Kidney capillary endothelial cell (primary cell): ENCODE measurements at regions not wholly inside any gene's neighbourhood (a gene's known extent, or its start where the extent isn't known, plus 50 kb on each side); places are given as distances from the start of the nearest gene placed in this dataset.
A peak's percentile ranks its signal among the peaks of the same experiment; 100 is the strongest.
"Not testable (repeated sequence)": the region's sequence is repeated elsewhere in the genome, so short reads cannot be mapped to it uniquely, and the experiment has no call there.

ENCODE experiments used
- DNase-seq: peaks from one replicate; pipeline ENCODE4 v3.0.0-alpha.2; 2018; ENCODE audit warnings: low spot score

DNA sequence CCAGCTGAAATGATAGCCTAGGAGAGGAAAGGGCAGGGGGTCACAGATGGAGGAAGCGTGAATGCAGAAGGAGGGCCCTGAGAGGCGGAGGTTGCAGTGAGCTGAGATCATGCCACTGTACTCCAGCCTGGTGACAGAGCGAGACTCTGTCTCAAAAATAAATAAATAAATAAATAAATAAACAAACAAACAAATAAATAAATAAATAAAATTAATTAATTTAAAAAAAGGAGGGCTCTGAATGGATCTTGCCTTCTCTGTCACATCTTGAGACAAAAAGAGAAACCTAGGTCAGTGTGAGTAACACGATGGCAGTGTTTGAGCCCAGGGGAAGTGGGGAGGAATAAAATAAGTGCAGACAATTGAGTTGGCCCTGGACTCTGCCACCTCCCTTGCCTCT is 182.3 kb upstream of the DAAM1 start:
- not testable (repeated sequence) for DNase-seq

DNA sequence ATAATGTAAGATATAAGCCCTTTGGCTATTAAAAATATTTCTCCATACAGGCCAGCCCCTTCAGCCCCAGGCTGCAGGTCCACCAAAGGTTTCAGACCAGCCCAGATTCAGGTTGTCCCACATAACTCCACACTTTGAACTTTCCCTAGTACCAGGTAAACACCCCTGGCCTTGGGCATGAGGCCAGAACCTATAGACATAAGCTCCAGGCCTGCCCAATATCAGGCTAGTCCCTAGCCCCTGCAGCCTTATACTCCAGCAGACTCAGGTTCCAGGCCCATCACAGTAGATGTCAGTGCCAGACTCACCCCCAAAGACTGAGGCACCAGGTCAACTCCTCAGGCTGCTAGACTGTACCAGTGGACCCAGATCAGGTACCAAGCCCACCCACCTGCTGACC is 178.5 kb upstream of the DAAM1 start:
- no peak for DNase-seq

DNA sequence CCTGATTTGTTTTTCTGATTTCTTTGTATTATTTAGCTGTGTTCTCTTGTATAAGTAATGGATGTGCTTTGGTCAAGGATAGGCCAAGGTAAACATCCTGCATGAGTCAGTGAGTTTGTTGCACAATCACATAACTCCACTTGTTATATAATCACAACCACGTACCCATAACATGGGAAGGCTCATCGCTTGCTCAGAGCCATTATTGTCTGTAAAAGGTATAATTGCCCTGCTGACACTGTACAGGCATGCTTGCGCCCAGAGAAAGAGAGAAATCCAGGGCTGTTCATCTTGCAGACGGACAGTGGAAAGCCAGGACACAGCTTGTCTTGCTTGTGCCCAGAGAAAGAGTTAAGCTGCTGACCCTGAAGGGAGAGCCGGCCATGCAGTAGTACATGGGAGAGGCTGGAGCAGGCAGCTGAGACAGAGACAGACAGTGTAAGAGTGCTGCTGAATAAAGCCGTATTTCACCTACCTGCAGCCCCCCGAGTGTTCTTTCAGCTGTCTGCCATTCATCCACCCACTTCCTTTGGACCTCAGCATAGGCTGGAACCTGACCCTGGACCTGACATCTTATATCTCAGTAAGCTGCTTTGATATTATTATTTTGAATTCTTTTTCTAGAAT is 174.7 kb upstream of the DAAM1 start:
- DNase-seq: no peak

DNA sequence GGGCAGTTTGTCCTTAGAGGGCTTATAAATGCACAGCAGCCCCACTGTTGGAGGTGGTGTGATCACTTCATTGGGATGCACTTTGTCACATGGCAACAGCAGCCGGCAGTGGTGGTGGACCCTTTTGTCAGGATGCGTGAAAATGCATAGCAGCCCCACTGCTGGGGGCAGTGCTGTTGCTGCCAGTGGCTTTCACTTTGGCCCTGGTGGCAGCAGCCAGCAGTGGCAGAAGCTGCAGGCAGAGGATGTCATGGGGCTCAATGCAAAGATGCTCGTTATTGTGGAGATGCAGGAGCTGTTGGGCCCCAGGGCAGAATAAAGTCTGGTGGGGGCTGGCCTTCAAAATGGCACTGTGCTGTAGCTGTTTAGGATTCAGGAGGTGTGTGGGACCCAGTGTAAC is 173.0 kb upstream of the DAAM1 start:
- no peak for DNase-seq

DNA sequence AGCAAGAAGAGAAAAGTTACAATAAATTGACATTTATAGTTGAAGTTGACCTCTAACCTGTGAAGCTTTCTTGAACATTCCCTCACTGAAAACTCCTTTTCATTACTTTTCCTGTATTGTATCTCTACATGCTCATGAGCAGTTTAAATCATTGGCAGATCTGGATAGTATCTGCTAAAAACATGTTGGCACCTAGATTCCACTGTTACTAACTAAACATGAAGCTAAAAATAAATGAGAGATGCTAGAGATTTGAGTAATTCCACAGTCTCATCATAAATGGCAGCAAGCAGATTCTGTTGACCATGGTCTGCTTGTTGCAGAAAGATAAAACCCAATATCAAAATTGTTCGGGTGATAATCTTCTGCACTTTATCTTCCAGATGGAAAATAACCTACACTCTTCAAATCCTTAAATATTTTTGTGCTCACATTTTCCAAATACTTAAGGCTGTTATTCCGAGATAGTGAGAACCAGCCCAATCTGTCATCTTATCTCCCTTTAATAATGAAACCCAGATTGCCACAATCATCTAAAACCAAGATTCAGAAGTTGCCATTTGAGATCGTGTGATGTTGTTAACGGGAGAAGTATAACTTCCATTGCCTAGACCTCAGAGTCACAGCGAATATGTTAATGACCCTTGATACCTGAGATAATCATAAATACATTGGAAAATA is 171.0 kb upstream of the DAAM1 start:
- no peak for DNase-seq

DNA sequence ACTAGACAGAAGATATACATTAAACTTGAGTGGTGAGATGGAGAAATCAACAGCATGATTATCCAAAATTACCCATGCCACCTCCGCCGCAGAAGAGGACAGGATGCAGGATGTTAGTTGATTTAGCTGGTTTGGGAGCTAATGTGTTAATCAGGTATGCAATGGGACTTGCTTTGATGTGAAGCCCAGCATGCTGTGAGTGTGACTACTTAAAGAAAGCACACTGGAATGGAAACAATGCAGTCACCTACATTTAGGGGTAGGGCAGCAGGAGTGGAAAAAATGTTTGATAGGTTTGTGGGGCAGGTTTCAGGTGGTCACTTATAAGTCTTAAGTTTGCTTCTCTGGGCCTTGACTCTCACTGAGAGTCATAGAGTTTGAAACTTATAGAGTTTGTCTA is 170.0 kb upstream of the DAAM1 start:
- DNase-seq: no peak

DNA sequence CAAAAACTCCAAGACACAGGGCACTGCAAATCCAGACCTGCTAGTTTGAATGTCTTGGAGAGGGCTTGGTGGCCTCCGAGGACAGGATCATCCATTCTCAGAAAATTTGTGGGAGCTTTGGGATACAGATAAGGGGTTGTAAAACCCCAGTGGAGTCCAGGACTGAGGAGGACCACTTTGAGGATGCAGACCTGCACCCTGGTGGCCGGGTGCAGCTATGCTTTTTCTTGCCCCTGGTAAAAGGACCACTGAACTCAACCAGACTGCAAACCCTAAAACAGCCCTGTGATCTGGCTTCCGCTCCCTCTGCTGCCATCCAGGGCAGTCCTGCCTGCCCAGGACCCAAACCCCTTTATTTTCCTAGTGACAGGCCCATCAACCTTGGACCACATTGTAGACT is 169.5 kb upstream of the DAAM1 start:
- no peak for DNase-seq

DNA sequence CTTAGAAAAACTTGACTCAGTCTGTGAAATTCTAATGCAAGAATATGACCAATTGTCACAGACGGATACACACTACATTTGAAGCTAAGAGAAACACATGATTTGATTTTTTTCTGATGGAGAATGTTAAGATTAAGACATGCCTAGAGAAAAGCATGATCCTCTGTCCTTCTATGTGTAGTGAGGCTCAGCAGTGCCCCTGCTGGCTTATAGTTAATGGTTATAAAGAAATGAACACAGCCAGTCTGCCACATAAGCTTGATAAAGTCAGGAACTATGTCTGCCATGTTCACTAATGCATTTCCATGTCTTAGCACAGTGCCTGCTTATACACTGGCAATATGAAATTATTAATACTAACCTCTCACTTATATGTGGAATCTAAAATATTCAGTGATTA is 168.1 kb upstream of the DAAM1 start:
- DNase-seq: peak; percentile 19

DNA sequence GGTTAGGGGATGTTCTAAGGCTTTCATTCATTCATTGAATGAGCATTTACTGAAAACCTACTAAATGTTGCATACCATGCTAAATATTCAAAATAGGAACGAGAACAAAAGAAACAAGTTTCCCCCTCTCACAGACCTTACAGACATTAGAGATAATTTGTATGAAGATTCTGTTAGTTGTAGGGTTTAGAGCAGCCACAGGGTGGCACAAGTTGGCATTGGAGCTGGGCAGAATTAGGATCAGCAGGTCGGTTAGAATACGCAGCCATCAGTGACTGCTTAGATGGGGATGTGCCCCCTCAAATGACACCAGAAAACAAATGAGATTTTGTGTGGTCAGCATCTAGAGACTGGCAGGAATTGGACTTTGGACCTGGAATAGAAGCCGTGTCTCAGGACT is 166.3 kb upstream of the DAAM1 start:
- DNase-seq: no peak

DNA sequence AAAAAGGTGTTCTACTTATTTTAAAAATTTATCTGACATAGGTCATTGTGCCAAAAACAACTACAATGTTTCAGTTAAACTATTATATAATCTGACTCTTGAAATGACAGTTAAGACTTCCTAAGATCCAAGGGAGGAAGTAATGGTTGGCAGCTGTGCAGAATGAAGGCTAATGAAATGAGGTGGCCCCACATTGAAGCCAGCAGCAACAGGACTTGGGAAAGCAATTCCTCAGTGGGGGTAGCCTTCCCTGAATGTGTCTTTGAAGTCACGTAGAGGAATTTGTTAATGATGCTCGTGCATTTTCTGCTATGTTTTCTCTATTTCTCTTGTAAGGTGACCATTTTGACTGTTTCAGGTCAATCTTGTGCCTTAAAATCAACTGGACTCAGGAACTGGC is 162.4 kb upstream of the DAAM1 start:
- no peak for DNase-seq

DNA sequence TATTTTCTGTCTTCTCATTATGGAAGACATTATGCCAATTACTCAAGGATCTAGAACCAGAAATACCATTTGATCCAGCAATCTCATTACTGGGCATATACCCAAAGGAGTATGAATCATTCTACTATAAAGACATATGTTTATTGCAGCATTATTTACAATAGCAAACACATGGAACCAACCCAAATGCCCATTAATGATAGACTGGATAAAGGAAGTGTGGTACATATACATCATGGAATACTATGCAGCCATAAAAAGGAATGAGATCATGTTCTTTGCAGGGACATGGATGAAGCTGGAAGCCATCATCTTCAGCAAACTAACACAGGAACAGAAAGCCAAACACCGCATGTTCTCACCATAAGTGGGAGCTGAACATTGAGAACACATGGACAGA is 161.8 kb upstream of the DAAM1 start:
- not testable (repeated sequence) for DNase-seq

DNA sequence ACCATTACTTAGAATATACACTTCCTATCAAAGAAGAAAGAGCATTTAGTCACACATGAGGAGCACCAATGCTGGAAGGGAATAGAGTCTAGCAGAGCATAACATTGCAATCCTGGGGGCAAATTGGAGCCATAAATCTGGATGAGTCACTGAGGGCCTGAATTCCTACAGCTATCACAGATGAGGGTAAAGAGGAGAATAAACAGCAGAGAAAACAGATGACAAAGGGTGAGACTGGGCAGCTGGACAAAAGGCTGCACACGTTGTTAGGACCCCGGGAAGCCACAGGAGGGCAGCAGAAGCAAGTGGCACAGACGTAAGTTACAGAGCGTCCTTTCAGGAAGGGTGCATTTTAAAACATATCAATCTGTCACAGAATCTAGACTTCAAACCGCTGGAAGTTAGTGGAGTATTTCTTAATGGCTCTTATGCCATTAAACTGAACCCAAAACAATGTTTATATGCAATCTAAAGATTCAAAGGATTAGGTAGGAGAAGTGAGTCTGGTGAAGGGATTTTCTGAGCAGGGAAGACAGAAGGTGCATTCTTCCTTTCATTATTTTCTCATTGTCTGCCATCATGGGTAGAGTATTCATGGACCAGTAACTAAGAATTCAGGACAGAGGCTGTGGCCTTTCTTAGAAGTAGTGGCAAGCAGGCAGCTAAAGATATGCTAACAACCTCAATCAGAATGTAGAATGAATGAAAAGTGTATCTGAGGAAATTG is 159.8 kb upstream of the DAAM1 start:
- DNase-seq: peak; percentile 66

DNA sequence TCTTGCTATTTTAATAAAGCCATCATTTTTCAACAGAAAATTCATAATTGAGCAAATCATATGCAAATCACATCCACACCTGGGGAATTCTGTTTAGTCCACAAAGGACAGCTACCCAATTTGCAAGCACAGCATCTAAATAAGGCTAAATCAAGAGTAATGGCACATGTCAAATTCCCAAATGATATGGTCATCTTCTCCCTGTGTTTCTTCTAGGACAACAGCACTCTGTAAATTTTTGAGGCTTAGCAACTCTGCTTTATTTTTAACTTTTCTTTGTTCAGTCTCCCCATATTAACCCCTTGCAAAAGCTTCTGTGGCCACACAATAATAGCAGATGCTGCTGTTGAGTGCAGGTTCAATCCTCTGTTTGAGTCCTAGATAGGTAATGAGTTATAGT is 155.6 kb upstream of the DAAM1 start:
- no peak for DNase-seq

DNA sequence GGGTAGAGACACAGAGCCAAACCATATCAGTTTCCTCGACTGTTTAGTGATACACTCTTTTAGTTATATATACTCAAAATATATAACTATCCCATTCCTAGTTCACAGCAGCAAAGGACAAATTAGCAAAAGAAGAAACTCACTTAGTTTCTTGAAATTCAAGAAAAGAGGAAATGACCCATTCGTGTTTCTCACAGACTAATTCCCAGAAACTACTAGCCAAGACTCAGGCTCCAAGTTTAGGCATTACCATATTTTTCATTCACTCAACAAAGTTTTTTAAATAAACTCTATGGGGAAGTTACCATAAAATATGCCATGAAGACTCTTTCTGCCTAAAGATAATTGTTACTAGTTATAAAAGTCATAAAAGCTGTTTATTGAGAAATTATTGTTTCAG is 152.3 kb upstream of the DAAM1 start:
- no peak for DNase-seq

DNA sequence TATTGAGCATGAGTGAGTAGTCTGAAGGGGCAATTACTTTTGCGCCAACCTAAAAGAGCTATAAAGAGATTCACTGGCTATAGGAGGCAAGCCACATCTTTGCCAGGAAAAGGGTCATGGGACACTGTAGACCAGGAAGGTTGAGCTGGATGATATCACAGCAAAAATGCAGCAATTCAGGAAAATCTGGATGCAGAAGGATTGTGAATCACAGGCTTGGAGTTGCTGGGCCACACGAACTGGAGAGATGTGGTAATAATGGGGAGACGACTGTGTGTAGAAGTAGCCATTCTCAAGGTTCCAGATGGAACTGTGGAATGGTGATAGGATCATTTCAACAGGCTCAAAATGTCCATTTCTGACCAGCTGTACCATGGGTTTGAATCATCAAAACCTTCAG is 151.4 kb upstream of the DAAM1 start:
- no peak for DNase-seq

DNA sequence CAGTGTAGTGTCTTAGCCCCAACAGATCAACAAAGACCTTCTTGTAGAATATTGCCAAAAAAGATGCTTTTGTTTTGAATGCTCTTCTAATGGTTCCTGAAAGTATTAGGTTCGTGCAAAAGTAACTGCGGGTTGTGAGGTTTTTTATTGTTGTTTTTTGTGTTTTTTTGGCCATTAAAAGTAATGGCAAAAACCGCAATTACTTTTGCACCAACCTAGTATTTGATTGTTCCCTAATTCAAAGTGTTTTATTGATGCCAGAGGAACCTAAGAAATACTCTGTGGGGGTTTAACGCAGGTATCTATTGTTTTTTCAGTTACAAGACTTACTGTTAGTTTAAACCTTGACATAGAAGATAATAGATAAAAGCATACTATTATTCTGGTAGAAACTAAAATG is 150.8 kb upstream of the DAAM1 start:
- DNase-seq: no peak

DNA sequence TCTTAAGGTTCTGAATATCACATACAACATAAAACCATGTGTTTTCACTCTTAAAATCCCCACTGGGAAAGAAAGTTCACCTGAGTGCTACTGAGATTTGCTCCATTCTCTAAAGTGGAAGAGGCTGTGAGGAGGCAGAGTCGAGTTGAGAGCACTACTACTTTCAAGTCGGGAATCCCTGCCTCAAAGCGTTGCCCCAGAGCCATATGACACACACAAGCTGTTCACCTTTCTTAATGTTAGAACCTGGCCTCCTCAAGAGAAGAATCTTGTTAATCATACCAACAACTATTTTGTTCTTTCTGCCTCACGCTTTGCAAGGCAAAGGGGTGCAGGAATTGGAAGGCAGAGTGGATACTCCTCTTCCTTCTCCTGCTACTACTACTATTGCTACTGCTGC is 149.7 kb upstream of the DAAM1 start:
- DNase-seq: no peak

DNA sequence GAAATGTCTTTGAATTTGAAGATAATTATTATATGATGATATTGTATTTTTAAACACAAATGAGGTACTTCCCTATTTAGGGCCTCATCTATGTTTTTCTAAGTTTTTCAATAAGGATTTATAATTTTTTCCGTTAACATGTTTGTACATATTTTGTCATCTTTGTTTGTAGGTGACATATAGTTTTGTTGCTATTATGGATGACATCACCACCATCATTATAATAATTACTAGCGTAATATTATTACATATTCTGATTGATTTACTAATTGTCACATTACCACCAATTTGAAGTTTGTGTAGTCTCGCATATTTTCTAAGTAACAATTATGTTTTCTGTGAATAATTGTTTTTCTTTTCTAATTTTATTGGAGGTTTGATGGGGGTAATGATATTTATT is 147.2 kb upstream of the DAAM1 start:
- no peak for DNase-seq

DNA sequence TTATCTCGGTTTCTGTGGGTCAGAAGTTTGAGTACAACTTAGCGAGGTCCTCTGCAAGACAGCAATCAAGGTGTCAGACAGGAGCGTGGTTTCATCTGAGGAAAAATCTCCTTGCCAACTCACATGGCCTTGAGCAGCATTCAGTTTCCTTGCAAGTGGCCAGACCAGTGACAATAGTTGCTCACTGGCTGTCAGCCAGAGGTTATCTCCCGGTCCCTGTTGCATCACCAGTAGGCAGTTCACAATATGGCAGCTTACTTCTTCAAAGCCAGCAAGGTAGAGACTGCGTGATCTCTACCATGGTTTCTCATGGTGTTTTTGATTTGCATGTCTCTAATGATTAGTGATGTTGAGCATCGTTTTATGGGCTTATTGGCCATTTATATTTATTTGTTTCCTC is 143.8 kb upstream of the DAAM1 start:
- no peak for DNase-seq

DNA sequence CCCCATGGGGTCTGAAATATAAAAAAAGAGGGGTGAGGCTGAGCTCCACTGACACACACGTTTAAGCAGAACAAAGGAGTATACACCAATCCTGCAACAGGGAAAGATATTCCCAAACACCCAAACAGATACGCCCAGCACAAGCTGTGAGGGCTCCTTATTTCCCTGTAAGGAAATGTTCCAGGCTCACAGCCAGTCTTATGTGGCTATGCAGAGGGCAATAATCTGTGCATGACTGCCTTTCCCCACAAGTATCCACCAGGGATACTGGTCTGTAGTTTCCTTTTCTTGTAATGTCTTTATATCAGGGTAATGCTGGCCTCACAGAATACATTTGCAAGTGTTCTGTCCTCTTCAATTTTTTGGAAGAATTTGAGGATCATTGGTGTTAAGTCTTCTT is 141.7 kb upstream of the DAAM1 start:
- DNase-seq: no peak

DNA sequence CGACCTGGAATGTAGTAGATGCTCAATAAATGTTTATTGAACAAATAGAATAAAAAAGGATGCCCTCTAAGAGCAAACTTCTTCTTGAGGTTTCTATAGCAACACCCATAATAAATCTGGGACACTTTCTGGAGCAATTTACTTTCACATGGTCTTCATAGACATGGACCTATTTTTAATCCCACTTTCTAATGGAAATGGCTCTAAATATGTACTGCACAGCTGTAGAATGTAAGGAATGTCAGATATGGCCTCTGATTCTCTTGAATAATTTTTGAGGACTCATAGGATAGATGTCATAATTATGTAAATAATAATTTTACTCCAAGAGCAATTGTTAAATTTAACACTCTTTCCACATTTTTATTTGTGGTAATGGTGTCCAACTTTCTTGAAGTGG is 133.5 kb upstream of the DAAM1 start:
- no peak for DNase-seq

DNA sequence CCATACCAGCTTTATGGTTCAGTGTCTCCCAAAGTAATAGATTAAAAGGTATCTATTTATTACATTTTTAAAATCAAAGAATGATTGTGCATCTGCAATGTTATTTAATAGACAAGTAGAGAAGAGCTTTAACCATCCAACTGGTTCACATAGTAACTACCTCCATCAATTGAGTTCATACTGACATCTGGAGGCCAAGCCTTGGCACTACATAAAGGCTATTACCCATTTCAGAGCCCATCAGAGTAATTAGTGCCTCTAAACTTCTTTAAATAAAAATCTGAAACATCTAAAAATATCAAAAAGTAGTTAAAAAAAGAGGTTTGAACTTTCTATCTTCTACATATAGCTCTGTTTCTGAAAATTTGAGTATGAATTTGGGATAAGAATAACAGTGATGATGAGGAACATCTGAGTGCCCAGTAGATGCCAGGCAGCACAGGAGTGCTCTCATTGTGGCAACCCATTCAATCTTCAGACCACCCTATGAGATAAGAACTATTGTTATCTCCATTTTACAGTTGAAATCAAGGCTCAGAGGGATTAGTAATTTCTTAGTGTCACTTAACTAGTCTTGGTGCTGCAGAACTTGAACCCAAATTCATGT is 132.9 kb upstream of the DAAM1 start:
- DNase-seq: peak; percentile 54

DNA sequence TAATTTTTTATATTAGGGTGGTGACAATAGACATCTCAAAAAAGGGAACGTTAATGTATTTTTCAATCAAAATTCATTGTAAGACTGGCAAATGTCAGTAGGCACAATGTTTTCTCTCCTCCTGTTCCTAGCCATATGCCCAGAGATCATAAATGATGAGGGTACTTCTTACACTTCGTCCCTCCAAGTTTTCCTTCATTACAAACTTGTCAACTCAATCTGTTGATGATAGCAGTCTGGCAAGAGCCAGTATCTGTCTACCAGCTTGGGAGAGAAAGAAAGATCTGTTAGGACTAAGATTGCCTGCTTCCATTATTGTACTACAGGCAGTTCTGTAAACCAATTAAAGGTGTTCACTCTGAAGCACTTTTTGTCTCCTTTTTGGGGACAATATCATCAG is 130.9 kb upstream of the DAAM1 start:
- no peak for DNase-seq
